ENCODE measurements at regions not wholly inside any gene's neighbourhood (a gene's known extent, or its start where the extent isn't known, plus 50 kb on each side); places are given as distances from the start of the nearest gene placed in this dataset.

DNA sequence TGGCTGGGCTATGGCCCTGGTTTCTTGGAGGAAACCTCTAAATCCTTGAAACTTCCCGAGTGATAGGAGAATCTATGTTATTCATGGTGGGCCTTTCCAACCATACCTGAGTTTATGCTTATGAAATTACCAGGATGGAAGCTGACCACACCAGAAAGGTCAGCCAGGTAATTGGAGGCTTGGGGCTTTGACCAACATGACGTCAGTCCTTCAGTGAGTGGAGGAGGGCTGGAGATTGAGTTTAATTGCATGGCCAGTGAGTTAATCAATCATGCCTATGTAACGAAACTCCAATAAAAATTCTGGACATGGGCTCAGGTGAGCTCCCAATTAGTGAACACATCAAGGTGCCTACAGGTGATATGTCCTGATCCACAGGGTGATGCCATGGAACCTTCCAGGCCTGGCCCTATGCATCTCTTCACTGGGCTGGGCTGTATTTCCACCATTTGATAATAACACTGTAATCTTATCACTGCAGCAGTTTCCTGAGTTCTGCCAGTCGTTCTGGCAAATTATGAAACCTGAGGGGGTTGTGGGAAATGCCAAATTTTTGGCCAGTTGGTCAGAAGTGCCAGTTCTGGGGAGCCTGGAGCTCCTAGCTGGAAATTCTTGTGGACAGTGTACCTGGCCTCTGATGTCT is 106.5 kb downstream of the CDH26 start:
- DNase-seq (ENCODE audit: low spot score) = no peak

DNA sequence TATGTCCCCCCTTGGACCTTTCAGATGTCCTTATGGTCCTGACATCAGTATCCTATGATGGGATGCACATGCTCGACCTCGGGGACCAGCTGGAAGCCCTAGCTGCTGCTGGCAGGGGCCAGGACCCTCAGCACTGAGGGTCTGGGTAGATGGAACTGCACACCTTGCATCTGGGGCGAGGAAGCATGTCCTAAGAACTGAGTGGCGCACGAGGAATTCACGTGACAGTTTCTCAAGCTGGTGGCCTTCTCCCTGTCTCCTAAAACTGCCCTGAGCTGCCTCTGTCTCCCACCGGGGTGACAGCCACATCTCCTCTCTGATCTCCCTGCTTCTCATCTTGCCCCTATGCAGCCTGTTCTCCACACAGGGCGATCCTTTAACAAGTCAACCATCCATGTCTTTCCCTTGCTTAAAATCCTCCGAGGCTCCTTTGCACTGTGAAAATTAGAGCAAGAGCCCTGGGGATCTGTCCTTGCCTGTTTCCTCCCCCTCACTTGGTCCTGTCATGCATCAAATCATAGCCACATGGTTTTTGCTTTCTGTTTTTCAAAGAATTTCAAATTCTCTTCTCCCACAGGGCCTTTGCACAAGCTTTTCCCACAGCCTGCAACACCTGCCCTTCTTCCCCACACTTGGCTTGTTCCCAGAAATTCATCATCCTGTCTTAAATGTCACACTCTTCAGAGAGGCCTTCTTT is 107.7 kb downstream of the CDH26 start:
- DNase-seq (ENCODE audit: low spot score) = no peak

DNA sequence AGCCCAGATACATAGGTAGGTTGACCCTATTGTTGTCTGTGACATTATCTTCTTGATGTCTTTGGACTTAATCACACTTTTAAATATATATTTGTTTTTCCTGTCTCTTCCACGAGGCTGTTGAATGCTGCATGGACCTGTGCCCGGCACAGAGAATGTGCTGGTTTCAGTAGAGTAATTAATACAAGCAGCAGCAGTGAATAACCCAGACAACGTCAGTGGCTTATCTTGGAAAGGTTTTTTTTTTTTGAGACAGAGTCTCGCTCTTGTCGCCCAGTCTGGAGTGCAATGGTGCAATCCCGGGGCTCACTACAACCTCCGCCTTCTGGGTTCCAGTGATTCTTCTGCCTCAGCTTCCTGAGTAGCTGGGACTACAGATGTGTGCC is 108.2 kb downstream of the CDH26 start:
- no peak for DNase-seq (ENCODE audit: low spot score)

DNA sequence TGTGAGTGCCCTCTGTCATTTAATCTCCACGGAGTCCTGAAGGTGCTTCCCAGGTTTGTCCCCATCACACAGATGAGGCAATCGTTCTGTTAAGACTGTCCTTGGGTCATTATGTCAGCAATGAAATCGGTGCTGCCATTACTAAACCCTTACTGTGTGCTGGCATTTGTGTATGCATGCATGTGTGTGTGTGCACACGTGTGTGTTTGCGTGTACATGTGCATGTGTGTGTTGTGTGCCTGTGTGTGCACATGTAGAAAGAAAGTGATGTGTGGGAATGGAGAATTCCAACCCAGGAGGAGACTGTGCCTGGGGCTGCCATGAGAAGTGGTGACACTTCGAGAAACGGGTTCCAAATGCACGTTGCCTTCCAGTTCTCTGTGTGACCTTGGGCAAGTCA is 110.3 kb downstream of the CDH26 start:
- no peak for DNase-seq (ENCODE audit: low spot score)

DNA sequence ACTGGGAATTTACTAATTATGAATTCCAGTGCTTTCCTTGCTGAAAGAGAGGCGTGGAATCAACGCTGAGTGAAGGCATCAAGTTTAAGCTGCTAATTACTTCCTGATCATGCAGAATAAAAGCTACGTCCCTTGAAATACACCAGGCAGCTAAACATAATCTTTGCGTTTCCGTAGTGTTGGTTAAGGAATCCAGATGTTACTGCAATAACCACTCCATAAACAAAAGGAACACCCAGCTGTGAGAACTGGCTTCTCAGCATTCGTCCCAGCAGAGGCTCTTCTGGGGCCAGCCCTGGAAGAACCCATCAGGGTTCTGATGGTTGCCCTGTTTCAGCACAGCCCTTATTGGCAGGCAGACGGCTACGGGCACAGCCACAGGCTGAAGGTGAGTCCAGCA is 111.4 kb downstream of the CDH26 start:
- DNase-seq (ENCODE audit: low spot score) = no peak

DNA sequence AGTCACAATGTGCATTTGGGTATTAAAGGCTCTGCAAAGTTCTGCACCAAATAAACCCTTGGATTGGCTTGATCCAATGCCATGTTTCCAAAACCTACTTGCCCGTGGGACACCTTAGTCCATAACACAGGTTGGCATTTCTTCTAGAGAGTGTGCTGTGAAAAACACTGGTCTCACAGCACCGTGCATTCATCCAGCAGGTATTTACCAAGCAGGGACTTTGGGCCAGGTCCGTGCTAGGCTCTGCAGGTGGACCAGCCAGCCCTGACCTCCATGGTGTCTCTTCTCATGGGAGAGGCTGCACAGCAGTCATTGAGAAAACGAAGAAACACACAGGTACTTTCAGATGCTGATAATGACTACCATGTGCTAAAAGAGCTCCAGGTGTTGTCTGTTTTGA is 112.6 kb downstream of the CDH26 start:
- no peak for DNase-seq (ENCODE audit: low spot score)

DNA sequence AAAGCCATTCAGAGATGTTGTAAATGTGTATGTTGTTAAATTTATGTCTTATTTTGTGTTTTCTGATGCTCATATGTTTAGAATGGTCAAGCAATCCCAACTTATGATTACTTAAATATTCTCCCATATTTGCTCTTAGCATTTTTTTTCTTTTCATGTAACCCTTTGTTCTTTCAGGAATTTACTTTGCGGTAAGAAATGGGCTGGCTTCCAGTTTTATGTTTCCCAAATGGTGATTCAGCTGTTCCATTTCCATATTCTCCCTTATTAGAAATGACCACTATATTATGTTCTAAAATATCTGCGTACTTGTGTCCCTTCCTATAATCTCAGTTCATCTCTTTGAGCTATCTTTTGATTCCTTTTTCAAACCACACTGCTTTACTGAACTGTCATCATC is 113.7 kb downstream of the CDH26 start:
- no peak for DNase-seq (ENCODE audit: low spot score)

DNA sequence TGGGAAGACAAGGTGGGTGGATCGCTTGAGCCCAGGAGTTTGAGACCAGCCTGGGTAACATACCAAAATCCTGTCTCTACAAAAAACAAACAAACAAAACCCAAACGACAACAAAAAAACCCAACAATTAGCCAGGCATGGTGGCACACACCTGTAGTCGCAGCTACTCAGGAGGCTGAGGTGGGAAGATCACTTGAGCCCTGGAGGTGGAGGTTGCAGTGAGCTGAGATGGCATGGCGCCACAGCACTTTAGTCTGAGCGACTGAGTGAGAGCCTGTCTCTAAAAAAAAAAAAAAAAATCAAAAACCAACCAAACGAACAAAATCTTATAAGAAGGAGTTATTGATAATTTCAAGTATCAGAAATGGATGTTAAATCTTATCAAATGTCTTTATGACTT is 114.9 kb downstream of the CDH26 start:
- no peak for DNase-seq (ENCODE audit: low spot score)

DNA sequence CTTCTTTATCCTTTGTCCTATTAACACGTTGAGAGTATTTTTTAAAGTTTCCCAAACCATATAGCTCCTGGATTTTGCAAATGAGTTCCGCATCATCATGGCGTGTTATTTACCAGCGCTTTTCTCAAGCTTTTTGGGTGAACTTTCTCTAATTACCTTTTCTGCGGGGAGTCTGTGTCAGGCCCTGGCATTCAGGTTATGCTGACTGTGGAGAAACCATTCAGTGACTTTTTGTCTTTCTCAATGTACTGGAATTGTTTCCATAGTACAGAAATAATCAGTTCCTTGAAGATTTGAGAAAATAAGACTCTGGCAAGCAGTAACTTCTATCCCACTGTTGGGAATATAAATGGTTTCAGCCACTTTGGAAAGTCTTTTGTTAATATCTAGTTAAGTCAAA is 115.3 kb downstream of the CDH26 start:
- DNase-seq (ENCODE audit: low spot score) = no peak

DNA sequence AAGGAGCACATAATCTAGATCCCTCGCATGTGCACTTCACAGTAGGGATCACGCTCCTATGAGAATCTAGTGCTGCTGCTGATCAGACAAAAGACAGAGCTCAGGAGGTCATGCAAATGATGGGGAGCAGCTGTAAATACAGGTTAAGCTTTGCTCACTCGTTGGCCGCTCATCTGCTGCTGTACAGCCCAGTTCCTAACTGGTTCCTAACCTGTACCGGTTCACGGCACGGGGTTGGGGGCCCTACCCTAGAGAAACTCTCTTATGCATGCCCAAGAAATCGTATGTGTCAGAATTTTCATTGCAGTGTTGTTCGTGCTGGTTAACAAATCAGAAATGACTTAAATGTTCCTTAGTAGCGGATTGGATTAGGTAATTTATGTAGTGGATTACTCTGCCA is 116.1 kb downstream of the CDH26 start:
- DNase-seq (ENCODE audit: low spot score) = no peak

DNA sequence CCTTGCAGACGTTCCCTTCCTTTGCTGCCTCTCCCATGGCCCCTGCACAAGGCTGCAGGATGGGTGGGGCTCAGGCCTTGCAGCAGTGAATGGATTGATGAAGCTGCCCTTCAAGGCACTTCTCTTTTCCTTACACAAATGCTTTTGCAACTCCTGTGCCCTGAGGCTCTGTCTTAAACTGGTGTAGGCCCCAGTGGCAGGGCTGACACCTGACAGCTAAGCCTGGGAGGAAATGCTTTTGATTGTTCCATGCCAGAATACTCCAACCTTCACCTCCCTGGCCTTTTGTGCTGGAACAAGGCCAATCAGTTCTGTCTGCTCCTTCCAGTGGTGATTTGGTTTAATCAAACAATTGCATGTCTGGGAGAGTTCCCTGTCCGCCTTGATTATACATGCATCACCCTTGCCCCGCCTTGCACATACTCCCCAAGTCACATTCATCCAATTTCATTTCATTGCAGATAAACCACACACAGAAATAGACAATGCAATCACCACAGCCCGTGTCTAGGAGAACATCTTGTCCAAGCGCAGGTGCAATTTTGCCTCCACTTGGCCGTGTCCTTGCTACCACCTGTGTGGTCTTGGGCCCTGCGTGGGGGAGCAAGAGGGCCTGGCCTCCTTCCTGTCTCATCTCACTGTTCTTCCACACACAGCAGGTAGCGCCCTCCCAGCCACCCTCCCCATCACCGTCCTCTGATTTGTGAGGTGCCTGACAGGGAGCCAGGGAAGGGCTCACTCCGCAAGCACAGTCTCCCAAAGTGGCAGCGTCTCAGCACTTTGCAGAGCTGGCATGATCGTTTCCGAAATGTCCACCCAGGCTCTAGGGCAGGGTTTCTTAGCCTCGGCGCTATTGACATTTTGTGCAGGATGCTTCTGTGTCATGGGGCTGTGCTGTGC is 120.4 kb downstream of the CDH26 start:
- DNase-seq (ENCODE audit: low spot score) = no peak

DNA sequence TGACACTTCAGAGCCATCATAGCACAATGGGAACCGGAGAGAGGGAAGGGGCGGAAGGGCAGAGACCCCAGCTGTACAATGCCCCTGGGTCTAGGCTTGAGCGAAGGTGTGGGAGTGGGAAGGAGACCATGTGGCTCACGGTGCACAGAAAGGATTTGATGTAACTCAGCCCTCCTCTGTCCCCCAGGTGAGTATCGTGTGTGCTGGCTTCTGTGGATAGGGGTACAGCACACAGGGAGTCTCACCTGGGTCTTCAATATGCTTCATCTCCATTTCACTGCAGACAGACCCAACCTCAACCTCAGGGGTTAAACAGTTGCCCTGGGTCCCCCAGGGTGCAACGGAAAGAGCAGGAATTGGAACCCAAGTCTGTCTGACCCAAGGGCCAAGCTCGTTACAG is 122.2 kb downstream of the CDH26 start:
- DNase-seq (ENCODE audit: low spot score) = no peak

DNA sequence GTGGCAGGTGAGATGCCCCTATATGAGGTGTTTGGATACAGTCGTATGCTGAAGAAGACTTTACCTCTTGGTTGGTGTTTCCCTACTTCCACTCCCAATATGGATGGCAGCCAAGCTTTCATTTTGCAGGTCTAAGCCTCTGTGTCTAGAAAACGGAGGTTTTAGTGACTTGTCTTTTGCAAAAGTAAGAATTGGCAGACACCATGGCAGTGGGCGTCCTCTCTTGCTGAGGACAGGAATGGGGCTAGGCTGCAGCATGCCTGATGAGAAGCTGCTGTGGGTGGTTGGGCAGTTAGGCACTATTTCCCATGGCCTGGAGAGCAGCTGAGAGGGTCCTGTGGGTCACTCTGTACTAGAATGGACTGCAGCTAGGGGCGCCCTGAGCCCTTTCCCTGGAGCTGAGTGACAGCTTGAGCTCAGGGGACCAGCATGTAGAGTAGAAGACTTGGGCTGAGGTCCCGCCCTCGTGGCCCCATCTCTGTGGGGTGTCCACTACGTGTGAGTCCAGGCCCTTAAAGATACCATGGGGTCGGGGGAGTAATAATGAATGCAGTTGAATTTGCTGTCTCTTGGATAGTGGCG is 127.4 kb downstream of the CDH26 start:
- no peak for DNase-seq (ENCODE audit: low spot score)

DNA sequence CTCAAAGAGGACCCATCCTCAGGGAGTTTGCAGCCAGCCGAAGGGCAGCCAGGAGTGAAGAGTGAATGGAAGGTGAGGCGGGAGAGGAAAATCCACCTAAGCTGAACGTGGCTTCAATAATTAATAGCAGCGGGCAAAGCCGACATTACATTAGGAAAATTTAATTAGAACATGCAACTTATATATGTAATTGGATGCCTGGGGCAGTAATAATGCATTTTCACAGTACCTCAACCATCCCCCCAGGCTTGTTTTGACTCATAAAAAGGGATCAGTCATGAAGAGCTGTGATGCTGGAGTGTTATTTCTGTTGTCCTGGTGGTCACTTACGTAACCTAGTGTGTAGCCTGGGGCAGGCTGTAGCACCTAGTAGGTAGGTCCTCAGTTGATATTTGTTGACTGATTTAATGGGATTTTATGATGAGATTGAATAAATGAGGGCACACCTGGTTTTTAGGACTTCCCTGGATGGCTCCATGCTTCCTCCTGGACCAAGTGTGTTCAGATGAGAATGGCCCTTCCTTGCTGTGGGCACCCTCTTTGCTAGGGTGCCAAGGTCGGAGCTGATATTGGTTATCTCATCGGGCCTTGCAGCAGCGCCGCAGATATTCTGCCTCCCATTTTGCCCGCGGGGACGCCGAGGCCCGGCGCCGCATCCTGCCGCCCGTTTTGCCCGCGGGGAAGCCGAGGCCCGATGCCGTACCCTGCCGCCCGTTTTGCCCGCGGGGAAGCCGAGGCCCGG is 128.8 kb downstream of the CDH26 start:
- DNase-seq (ENCODE audit: low spot score) = no peak

DNA sequence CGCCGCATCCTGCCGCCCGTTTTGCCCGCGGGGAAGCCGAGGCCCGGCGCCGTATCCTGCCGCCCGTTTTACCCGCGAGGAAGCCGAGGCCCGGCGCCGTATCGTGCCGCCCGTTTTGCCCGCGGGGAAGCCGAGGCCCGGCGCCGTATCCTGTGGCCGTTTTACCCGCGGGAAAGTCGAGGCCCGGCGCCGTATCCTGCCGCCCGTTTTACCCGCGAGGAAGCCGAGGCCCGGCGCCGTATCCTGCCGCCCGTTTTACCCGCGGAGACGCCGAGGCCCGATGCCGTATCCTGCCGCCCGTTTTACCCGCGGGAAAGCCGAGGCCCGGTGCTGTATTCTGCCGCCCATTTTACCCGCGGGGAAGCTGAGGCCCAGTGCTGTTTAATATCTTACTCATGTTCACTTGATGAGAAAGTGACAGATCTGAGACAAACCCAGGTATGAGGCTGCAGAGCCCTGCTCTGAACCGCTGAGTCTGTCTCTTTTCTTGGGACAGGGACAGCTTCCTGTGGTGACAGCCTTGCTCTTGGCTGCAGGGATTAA is 129.4 kb downstream of the CDH26 start:
- no peak for DNase-seq (ENCODE audit: low spot score)

DNA sequence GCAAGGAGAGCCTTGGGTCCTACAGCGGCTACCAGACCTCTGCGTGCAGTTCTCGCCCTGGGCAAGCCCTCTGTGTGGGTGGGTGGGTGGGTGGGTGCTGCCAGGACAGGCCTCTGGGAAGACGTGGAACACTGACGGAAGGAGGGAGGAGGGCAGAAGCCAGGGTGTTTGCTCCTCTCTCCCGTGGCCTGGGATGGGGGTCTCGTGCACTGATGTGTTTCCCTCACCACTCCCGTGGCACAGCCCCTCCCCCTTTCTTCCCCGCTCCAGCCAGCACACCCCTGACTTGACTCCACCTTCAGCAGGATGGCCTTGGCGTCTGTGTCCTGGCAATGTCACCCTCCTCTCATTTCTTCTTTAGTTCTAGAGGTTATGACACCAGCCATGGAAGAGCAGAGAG is 130.0 kb downstream of the CDH26 start:
- DNase-seq (ENCODE audit: low spot score) = no peak

DNA sequence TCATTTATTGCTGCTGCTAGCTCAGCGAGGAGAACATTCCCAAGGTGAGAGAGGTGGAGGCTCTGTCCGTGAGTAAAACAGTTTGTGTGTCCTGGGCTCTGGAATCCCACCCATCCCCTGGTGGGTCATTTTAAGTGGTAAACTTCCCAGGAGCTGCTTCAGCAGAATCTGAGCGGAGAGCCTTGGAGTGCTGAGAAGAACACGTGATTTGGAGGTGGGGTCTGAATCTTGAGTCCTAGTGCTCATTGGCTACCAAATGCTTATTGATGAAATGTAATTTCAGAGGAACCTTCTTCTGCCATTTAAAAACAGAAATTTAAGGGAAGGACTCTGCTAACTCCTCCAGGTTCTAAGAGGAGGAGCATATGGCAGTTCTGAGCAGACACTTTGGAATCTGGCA is 132.4 kb downstream of the CDH26 start:
- no peak for DNase-seq (ENCODE audit: low spot score)

DNA sequence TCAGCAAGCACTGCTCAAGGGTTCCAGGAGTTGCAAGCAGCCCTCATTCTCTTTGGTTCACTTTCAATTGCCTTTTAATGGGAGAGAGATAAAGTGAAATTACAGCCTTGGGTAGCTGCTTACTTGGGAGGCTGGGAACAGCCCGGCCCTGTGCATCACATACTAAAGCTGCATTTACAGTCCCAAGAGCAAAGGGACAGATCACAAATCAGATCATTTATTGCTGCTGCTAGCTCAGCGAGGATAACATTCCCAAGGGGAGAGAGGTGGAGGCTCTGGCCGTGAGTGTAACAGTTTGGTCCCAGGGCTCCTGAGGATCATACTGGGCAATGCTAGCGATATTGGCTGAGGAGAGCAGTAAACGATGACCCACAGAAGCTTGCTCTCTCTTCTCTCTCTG is 133.1 kb downstream of the CDH26 start:
- no peak for DNase-seq (ENCODE audit: low spot score)

DNA sequence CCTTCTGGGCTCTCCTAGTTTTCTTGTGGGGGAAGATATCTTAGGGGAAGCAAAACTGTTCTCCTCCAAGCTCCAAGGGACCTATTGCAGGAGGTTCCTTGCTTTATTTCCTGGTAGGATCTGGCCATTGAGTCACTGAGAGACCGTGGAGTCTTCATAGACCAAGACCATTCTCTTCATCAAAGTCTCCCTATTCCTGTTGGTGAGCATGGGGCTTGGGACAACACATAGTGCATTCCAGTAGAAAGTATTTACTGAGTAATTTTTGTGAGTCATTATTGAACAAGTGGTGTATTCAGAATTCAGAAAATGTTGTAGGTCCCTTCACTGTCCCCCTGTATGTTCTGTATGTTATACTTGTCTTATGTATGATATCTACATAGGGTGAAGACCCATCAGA is 133.6 kb downstream of the CDH26 start:
- no peak for DNase-seq (ENCODE audit: low spot score)

DNA sequence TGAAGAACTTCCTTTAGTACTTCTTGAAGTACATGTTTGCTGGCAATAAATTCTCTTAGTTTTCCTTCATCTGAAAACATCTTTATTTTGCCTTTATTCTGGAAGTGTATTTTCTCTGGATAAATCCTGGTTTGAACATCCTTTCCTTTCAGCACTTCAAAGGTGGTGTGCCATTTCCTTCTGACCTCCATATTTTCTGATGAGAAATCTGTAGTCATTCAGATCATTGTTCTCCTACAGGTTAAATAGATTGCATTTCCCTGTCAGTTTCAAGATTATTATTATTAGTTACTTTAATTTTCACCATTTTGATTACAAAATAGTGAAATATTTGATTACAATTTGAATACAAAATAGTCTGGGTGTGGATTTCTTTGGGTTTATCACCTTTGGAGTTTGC is 134.5 kb downstream of the CDH26 start:
- no peak for DNase-seq (ENCODE audit: low spot score)

DNA sequence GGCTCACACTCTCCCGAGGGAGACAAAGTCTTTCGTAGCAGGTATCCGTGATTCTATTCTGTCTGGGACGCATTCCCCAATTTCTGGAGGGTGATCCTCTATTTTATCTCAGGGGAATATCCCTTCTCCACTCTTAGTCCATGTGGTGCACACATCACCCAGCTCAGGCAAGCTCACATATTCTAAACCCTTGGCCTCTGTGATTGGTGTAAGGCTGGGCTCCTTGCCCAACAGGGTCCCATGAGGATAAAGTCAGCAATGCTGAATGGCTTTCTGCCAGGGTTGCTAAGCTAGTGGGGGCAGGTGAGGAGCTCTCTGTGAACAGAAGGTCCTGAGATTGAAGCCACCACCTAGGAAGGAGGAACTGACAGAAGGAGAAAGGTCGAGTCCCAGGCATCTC is 137.2 kb downstream of the CDH26 start:
- DNase-seq (ENCODE audit: low spot score) = no peak

DNA sequence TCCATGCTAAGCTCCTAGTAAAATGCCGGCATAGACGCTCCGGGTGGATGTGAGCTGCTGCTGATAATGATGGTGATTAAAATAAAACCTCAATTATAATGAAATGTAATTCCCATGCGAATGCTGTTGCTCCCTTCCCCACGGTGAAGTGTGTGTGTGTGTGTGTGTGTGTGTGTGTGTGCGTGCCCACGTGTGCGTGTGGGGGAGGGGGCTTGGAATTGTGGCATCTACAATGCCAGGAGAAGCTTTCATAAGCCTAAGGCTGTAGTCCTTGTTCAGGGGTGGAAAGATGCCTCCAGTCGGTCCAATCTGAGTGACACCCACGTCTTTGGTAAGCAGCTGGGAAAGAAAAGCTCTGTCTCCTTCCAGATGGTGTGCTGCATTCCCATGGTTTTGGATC is 137.9 kb downstream of the CDH26 start:
- DNase-seq (ENCODE audit: low spot score) = no peak

Measured in GM03348 (cell line).